Ishikawa (cell line): ENCODE measurements at regions not wholly inside any gene's neighbourhood (a gene's known extent, or its start where the extent isn't known, plus 50 kb on each side); places are given as distances from the start of the nearest gene placed in this dataset.

ENCODE experiments used
- CEBPB ChIP-seq: IDR thresholded peaks from 2 replicates; pipeline ENCODE4 v1.6.1; 2012
- CREB1 ChIP-seq: IDR thresholded peaks from 2 replicates; pipeline ENCODE4 v1.6.1; 2012; ENCODE audit warnings: low read depth
- EGR1 ChIP-seq: IDR thresholded peaks from 2 replicates; pipeline ENCODE4 v1.6.1; 2012
- EP300 ChIP-seq: IDR thresholded peaks from 2 replicates; pipeline ENCODE4 v1.6.1; 2012; ENCODE audit warnings: borderline replicate concordance
- FOXM1 ChIP-seq: IDR thresholded peaks from 2 replicates; pipeline ENCODE4 v1.6.1; 2012; ENCODE audit warnings: low read depth, borderline replicate concordance
- NFIC ChIP-seq: IDR thresholded peaks from 2 replicates; pipeline ENCODE4 v1.6.1; 2012
- RAD21 ChIP-seq: IDR thresholded peaks from 2 replicates; pipeline ENCODE4 v1.6.1; 2012; ENCODE audit warnings: low read depth
- TAF1 ChIP-seq: IDR thresholded peaks from 2 replicates; pipeline ENCODE4 v1.6.1; 2012; ENCODE audit warnings: low read depth, mild to moderate bottlenecking
- TCF12 ChIP-seq: IDR thresholded peaks from 2 replicates; pipeline ENCODE4 v1.6.1; 2012; ENCODE audit warnings: low read depth
- TEAD4 ChIP-seq: IDR thresholded peaks from 2 replicates; pipeline ENCODE4 v1.6.1; 2012
- YY1 ChIP-seq: IDR thresholded peaks from 2 replicates; pipeline ENCODE4 v1.6.1; 2012; ENCODE audit warnings: low read depth
- ZBTB7A ChIP-seq: IDR thresholded peaks from 2 replicates; pipeline ENCODE4 v1.6.1; 2012; ENCODE audit warnings: low read depth
- TF ChIP-seq, protein P1 (sequence below): IDR thresholded peaks from 2 replicates; pipeline ENCODE4 v1.6.1; 2012
- TF ChIP-seq, protein P2 (sequence below): IDR thresholded peaks from 2 replicates; pipeline ENCODE4 v1.6.1; 2012
- TF ChIP-seq, protein P3 (sequence below): IDR thresholded peaks from 2 replicates; pipeline ENCODE4 v1.6.1; 2012; ENCODE audit warnings: low read depth, mild to moderate bottlenecking

DNA sequence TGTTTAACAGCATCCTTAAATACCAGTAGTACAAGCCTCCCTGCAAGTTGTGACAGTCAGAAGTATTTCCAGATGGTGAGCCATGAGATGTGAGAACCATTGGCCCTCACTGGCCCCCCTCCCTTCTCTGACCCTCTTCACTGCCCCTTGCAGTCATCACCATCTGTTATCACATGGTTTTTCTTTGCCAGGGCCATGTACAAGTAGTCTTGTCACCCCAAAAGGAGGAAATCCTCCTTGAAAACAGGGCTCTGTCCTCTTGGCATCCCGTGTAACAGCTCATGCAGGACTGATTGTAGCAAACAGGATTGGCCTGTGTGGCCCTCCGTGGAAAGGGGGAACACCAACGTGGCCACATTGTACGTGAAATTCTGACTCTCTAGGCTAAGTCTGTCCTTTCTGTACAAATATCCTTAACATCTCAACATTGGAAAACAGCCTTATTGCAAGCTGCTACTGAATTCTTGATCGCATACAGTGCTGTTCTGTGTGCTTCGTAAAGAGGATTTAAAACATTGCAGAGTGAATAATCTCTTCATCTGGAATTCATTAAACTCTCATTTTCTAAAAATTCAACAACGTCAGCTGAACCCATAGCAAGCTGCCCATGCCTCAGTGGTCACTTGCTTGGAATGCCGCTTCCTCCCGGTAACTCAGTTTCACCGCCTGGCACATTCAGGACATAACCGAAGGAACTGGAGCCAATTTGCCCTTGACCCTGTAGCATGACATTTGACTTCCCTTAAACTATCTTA lies 171.7 kb downstream of the ATPSCKMT start:
- TF ChIP-seq EGR1 = no peak
- TF ChIP-seq, protein P1, sequence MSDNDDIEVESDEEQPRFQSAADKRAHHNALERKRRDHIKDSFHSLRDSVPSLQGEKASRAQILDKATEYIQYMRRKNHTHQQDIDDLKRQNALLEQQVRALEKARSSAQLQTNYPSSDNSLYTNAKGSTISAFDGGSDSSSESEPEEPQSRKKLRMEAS = no peak
- no peak for TF ChIP-seq TEAD4
- no peak for TF ChIP-seq TCF12
- no peak for TF ChIP-seq ZBTB7A
- TF ChIP-seq NFIC = no peak
- TF ChIP-seq, protein P2, sequence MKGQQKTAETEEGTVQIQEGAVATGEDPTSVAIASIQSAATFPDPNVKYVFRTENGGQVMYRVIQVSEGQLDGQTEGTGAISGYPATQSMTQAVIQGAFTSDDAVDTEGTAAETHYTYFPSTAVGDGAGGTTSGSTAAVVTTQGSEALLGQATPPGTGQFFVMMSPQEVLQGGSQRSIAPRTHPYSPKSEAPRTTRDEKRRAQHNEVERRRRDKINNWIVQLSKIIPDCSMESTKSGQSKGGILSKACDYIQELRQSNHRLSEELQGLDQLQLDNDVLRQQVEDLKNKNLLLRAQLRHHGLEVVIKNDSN = no peak
- no peak for TF ChIP-seq YY1
- TF ChIP-seq, protein P3, sequence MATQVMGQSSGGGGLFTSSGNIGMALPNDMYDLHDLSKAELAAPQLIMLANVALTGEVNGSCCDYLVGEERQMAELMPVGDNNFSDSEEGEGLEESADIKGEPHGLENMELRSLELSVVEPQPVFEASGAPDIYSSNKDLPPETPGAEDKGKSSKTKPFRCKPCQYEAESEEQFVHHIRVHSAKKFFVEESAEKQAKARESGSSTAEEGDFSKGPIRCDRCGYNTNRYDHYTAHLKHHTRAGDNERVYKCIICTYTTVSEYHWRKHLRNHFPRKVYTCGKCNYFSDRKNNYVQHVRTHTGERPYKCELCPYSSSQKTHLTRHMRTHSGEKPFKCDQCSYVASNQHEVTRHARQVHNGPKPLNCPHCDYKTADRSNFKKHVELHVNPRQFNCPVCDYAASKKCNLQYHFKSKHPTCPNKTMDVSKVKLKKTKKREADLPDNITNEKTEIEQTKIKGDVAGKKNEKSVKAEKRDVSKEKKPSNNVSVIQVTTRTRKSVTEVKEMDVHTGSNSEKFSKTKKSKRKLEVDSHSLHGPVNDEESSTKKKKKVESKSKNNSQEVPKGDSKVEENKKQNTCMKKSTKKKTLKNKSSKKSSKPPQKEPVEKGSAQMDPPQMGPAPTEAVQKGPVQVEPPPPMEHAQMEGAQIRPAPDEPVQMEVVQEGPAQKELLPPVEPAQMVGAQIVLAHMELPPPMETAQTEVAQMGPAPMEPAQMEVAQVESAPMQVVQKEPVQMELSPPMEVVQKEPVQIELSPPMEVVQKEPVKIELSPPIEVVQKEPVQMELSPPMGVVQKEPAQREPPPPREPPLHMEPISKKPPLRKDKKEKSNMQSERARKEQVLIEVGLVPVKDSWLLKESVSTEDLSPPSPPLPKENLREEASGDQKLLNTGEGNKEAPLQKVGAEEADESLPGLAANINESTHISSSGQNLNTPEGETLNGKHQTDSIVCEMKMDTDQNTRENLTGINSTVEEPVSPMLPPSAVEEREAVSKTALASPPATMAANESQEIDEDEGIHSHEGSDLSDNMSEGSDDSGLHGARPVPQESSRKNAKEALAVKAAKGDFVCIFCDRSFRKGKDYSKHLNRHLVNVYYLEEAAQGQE = no peak
- TF ChIP-seq CEBPB = no peak
- no peak for TF ChIP-seq TAF1
- no peak for TF ChIP-seq CREB1
- no peak for TF ChIP-seq RAD21
- no peak for TF ChIP-seq EP300
- no peak for TF ChIP-seq FOXM1

DNA sequence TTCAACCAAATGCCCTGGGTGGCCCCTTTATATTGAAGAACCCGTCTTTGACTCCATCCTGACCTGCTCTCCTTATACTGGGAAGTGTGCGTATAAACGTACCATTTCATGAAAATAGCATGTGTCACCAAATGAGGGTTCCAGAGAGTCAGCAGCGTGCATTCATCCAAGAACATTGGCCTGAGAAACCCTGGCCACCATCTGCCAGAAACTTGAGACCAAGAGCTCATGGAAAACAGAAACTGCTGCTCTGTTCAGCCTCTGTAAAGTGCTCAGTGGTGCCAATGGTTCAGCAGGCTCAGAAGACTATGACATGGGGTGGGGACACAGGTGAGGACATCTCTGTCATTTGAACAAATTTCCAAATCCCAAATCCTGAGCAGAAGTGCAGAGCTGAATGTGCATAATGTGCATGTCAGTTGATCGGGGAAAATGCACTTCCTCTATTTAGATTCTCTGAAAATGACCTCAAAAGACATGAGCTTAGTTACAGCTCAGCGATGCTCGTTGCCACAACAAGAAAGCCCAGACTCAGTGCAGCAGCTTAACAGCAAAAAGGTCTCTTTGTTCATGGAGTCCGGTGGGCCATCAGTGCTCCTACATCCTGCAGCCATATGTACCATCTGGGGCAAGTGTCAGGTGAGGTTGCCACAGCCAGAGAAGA lies 176.1 kb downstream of the ATPSCKMT start:
- no peak for TF ChIP-seq CEBPB
- TF ChIP-seq YY1 = no peak
- no peak for TF ChIP-seq TCF12
- TF ChIP-seq RAD21 = no peak
- TF ChIP-seq, protein P3 = no peak
- no peak for TF ChIP-seq FOXM1
- no peak for TF ChIP-seq TAF1
- TF ChIP-seq NFIC = no peak
- TF ChIP-seq ZBTB7A = no peak
- no peak for TF ChIP-seq EGR1
- TF ChIP-seq, protein P1 = no peak
- no peak for TF ChIP-seq CREB1
- TF ChIP-seq EP300 = no peak
- no peak for TF ChIP-seq TEAD4
- TF ChIP-seq, protein P2 = no peak

DNA sequence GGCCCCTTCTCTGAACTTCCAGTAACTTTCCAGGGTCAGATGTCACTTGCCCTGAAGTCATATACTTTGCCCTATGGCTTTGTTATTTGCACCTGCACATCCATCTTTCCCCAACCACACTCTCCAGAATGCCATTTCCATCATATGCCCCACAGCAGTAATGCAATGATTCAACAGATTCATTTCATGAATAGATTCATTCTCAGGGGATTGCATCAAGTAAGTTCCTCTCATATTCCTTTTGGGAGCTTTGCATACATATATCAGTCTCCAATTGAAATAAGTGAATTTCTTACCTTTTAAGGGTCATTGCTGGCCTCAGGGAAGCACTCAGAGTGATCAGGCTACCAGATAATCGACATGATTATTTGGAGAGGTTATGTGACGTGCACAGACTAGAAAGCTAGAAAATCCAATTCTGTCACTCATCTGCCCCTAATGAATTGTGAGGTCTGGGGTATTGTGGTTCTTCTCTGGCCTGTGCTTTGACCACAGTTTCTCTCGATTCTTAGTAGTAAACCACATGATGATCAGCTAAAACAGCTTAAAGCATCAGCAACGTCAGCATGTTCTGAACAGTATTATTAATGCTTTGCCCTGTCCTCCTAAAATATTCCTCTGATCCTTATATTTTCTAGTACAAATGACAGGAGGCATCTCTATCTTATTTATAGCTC lies 179.9 kb downstream of the ATPSCKMT start:
- TF ChIP-seq YY1 = no peak
- no peak for TF ChIP-seq TAF1

DNA sequence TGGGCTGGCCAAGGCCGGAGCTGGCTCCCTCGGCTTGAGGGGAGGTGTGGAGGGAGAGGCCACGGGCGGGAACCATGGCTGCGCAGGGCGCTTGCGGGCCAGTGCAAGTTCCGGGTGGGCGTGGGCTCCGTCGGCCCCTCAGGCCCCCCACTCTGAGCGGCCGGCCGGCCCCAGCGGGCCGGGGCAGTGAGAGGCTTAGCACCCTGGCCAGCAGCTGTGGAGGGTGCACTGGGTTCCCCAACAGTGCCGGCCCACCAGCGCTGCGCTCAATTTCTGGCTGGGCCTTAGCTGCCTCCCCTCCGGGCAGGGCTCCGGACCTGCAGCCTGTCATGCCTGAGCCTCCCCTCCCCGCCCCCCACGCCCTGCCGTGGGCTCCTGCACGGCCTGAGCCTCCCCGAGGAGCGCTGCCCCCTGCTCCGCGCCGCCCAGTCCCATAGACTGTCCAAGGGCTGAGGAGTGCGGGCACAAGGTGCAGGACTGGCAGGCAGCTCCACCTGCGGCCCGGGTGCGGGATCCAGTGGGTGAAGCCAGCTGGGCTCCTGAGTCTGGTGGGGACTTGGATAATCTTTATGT lies 184.2 kb downstream of the ATPSCKMT start:
- TF ChIP-seq EGR1 = no peak
- TF ChIP-seq, protein P1 = no peak
- no peak for TF ChIP-seq RAD21
- TF ChIP-seq ZBTB7A = no peak
- no peak for TF ChIP-seq CREB1
- no peak for TF ChIP-seq FOXM1
- no peak for TF ChIP-seq TCF12
